Stomach (tissue), 4 donors: ENCODE measurements at regions not wholly inside any gene's neighbourhood (a gene's known extent, or its start where the extent isn't known, plus 50 kb on each side); places are given as distances from the start of the nearest gene placed in this dataset.

Source experiments
- CTCF ChIP-seq, 7 experiments: fragments of 450-650 bp in 4 of 7; fragments of 200-600 bp in 3 of 7; sonication (generic) in 3 of 7; IDR thresholded peaks; one replicate each; pipeline ENCODE4 v1.5.1; 2016 to 2019; ENCODE audit warnings: antibody characterized with exemption in 7 of 7, control low read depth in 2 of 7, mild to moderate bottlenecking in 1 of 7
- EP300 ChIP-seq: sonication (generic); formaldehyde crosslinking; IDR thresholded peaks from one replicate; pipeline ENCODE4 v1.6.1; 2017; ENCODE audit warnings: antibody characterized with exemption
- POLR2A ChIP-seq, 4 donors: fragments of 450-650 bp; IDR thresholded peaks; one replicate each; pipeline ENCODE4 v1.6.1; 2016; ENCODE audit warnings: antibody characterized with exemption in 4 of 4, control low read depth in 2 of 4, mild to moderate bottlenecking in 1 of 4, moderate library complexity in 1 of 4
- POLR2AphosphoS5 ChIP-seq, 3 donors: sonication (generic); formaldehyde crosslinking; IDR thresholded peaks; one replicate each; pipeline ENCODE4 v1.6.1; 2016; ENCODE audit warnings: antibody characterized with exemption in 3 of 3

GRCh38 chr18:73656691-73657090 lies 490.9 kb downstream of the FBXO15 start:
- no peak for TF ChIP-seq CTCF (IDR thresholded peaks at IDR 0.05)
- TF ChIP-seq EP300 = no peak
- TF ChIP-seq POLR2AphosphoS5 (IDR thresholded peaks at IDR 0.05) = no peak
- no peak for TF ChIP-seq POLR2A (IDR thresholded peaks at IDR 0.05)
